ENCODE measurements at regions not wholly inside any gene's neighbourhood (a gene's known extent, or its start where the extent isn't known, plus 50 kb on each side); places are given as distances from the start of the nearest gene placed in this dataset.

- H3K4me3 ChIP-seq (ENCODE audit: low read length), result no peak overlapping the region
- DNase-seq (ENCODE audit: low read depth), result no peak
- TF ChIP-seq CTCF (conservative IDR thresholded peaks at IDR 0.05; ENCODE audit: low read length), result no peak
Observed at GRCh38 chr15:62459875-62460274, 294.8 kb upstream of the C2CD4B start.

GRCh38 chr15:62462268-62462667, 297.2 kb upstream of the C2CD4B start:
- TF ChIP-seq CTCF (conservative IDR thresholded peaks at IDR 0.05; ENCODE audit: low read length), result no peak
- peak; percentile 51 for DNase-seq (ENCODE audit: low read depth)
- no peak overlapping the region for H3K4me3 ChIP-seq (ENCODE audit: low read length)

GRCh38 chr15:62462721-62463120, 297.6 kb upstream of the C2CD4B start:
- peak; percentile 14; the same call in 1 of the 2 replicates for TF ChIP-seq CTCF (conservative IDR thresholded peaks at IDR 0.05; ENCODE audit: low read length)
- DNase-seq (ENCODE audit: low read depth), result peak; percentile 70
- H3K4me3 ChIP-seq (ENCODE audit: low read length), result no peak overlapping the region; the same call in 1 of the 2 replicates

GRCh38 chr15:62464705-62465104, 299.6 kb upstream of the C2CD4B start:
- TF ChIP-seq CTCF (conservative IDR thresholded peaks at IDR 0.05; ENCODE audit: low read length), result no peak
- DNase-seq (ENCODE audit: low read depth), result peak; percentile 84
- peak overlapping the region; percentile 26 for H3K4me3 ChIP-seq (ENCODE audit: low read length)

- peak overlapping the region; percentile 26 for H3K4me3 ChIP-seq (ENCODE audit: low read length)
- no peak for TF ChIP-seq CTCF (conservative IDR thresholded peaks at IDR 0.05; ENCODE audit: low read length)
- no peak for DNase-seq (ENCODE audit: low read depth)
Observed at GRCh38 chr15:62465173-62465572, 300.1 kb upstream of the C2CD4B start.

GRCh38 chr15:62469478-62469873, 304.4 kb upstream of the C2CD4B start:
- TF ChIP-seq CTCF (conservative IDR thresholded peaks at IDR 0.05; ENCODE audit: low read length), result no peak
- DNase-seq (ENCODE audit: low read depth), result peak; percentile 88
- no peak overlapping the region; the same call in 1 of the 2 replicates for H3K4me3 ChIP-seq (ENCODE audit: low read length)

- DNase-seq (ENCODE audit: low read depth), result peak; percentile 96
- no peak for TF ChIP-seq CTCF (conservative IDR thresholded peaks at IDR 0.05; ENCODE audit: low read length)
- no peak overlapping the region for H3K4me3 ChIP-seq (ENCODE audit: low read length)
Observed at GRCh38 chr15:62469874-62470688, 305.0 kb upstream of the C2CD4B start.
